Ammon's horn (tissue), 1 donor: ENCODE measurements at regions not wholly inside any gene's neighbourhood (a gene's known extent, or its start where the extent isn't known, plus 50 kb on each side); places are given as distances from the start of the nearest gene placed in this dataset.
A peak's percentile ranks its signal among the peaks of the same experiment; 100 is the strongest.
"Not testable (repeated sequence)": the region's sequence is repeated elsewhere in the genome, so short reads cannot be mapped to it uniquely, and the experiment has no call there.

ENCODE experiments used
- DNase-seq: peaks from one replicate; pipeline ENCODE4 v3.0.0-alpha.2; 2016; ENCODE audit warnings: low spot score

DNA sequence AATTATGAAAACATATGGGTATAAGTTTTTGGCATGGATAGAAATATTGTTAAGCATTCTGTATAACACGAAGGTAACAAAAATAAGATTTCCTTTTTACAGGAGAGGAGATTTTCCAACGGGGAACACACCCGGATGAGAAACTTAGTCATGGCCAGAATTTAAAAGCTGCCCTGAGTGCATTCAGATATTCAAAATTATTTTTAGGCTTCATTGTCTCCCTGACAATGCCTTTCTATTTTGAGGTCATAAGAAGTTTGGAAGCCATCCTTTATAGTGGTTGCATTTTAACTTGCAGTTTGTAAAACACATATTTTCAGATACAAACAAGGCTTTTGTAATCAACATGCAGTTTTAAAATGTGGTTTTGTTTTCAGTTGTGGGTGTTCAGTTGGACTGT is 357.5 kb upstream of the FAM47C start:
- no peak for DNase-seq

DNA sequence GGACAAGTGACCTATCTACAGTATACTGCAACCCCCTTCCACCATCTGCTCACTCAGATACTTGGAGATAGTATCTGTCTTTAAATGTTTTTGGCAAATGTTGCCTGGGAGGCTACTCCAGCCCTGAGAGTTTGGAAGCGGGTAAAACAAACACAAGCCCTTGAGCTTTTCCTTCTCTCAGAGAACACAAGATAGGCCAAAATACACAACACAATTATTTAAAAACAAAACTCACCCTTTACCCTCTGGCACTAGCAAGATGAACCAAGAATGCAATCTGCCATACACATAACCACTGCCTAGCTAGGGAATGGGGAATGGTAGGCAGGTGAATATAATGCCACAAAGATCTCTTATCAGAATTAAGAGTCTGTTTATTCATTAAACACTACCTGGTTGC is 324.7 kb upstream of the FAM47C start:
- no peak for DNase-seq

GRCh38 chrX:36684053-36684452 is 324.1 kb upstream of the FAM47C start:
- DNase-seq: peak; percentile 1

DNA sequence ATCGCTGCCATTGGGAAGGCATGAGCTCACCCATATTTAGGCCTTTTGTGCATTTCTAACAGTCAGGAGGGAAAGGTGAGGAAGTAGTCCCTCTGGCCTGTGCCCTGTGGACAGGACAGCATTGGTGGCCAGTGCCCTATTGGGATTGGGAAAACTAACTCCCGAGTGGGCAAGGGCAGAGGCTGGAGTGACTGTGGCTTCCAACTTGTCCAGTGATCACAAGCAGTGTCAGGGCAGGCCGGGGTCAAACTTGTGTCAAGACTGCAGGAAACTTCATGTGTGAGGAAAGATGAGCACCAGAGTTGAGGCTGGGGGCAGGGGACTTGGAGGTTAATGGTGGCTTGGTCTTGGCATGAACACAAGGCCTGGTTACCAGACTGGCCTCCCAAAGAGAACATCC is 286.2 kb upstream of the FAM47C start:
- DNase-seq: no peak

GRCh38 chrX:36753602-36754001 is 254.6 kb upstream of the FAM47C start:
- no peak for DNase-seq

- DNase-seq: no peak
Observed at GRCh38 chrX:36787752-36788151, 220.4 kb upstream of the FAM47C start.

DNA sequence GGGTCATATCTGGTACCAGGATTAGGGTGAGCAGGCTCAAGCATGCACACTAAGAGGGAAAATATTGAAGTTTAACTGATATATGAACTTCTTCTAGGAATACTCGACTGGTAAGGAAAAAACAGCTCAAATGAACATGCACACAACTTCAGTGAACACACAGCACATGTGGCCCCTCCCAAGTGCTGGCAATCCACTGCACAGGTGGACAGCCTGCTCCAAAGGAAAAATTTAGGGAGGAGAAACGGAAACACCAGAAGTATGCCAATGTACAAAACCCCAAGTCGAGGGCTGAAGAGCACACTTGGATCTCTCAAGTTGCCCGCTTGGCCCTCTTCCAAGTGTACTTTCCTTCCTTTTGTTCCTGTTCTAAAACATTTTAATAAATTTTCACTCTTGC is 205.0 kb upstream of the FAM47C start:
- no peak for DNase-seq

DNA sequence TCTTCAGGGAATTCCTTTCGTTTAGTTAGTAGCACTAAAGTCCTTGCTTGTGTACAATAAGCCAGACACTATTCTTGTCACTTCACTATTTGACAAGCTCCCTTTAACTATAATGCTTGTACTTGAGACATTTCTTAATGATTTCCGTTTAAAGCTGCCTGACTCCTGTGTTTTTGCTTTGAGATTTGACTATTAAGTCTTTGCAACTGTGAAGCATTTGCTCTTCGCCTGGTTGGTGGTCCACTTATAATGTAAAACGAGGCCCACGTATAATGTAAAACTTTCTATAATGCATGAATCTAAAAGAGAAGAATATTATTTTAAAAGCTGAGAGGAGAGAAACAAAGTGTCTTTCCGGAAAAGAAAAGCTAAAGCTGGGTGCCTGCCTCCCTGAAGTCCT is 204.1 kb upstream of the FAM47C start:
- no peak for DNase-seq

DNA sequence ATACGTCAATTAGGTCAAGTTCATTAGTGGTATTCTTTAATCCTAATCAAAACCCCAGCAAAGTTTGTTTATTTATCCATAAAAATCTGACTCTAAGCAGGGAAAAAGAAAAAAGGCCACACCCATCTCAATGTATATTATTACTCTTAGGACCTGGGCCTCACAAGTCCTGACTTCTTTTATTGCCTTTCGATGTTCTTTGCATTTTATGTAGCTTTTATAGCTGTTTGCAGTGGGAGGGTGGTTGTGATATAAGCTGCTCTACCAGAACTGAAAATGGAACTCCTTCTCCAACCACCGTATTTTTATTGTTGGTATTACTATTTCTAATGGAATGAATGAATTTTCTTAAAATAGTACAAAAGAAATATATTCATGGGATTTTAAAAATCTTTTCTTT is 163.3 kb upstream of the FAM47C start:
- no peak for DNase-seq

DNA sequence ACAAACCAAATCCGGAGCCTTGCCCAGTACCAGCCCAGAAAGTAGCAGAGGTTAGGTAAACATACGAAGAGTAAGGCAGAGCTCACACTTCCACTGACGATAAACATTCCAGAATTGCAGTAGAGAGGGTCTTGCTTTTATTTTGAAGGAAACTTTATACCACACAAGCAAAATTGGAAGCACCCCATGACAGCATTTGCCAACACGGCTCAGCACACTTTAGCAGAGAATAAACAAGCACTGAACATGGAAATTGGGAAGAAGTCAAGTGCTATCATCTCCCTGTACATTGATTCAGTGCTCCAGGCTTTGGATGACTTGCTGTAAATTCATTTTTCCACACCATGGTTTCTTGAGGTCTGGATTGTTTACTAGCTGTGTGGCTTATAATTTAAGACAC is 160.7 kb upstream of the FAM47C start:
- no peak for DNase-seq

DNA sequence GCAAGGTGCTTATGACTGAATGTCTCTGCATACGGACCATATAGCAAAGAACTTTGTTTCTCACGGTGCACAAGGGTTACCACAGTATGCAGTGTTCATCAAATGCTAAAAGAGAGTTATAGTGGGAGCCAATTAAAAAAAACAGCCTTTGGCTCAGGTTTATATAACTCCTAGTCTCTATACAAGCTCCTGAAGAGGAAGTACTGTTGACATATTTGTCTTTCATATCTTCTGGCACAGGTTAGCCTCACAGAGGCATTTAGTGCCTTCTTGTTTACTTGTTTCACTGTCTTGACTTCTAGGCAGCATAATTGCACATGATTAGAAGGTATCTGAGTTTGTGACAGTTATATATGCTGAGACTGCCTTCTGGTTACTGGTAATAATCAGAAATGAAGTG is 158.8 kb upstream of the FAM47C start:
- no peak for DNase-seq

DNA sequence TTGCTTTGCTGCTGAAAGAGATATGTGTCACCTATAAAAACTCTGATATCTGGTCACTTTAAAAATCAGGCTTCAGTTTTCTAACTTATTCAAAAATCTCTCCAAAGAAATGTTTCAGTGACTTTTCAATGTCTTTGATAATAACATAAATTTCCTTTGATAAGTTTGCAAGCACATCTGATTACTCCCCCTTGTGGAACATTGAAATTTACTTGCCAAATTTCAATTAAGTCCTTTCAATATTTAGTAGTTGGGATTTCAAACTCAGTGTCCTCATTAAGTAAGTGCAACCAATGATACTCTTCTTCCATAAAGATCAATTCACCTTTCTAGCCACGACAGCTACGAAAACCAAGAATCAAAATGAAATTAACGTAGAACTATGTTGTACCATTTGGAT is 151.3 kb upstream of the FAM47C start:
- DNase-seq: no peak

DNA sequence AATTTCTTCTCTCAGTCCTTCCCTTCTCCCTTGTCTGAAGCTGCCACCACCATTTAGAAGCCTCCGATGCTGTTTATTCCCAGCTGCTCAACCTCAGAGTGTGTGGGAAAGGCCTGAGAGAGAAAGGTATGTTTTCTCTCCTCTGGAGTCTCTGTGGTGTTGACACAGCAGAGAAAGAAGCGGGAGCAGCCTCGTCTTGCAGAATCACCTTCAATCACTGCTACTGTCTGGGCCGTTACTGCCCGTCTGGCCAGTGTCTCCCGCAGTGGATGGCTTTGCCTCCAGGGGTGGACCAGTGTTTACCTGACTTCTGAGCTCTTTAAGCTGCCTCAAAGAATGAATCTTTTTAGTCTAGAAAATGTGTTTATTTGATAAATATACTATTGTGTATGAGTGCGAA is 148.9 kb upstream of the FAM47C start:
- DNase-seq: no peak

- DNase-seq: peak; percentile 7
Observed at GRCh38 chrX:36861601-36862000, 146.6 kb upstream of the FAM47C start.

DNA sequence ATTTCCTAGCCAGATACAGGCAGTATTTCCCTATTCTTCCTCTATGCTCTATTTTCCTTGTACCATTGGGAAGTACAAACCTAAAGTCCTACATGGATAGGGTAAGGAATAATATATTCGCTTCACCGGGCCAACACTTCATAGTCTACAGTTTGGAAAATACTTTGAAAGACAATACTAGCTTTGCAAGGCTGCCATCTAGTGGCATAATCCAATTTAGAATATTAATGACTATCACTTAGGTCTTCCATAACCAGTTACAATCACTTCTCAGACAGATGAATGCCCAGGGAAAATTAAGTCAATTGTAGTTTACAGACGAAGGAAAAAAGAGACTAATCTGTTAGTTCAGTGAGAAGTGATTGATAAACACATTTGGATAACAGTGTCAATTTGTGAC is 141.0 kb upstream of the FAM47C start:
- peak; percentile 35 for DNase-seq

GRCh38 chrX:36868592-36868991 is 139.6 kb upstream of the FAM47C start:
- no peak for DNase-seq

GRCh38 chrX:36869457-36869856 is 138.7 kb upstream of the FAM47C start:
- DNase-seq: no peak

GRCh38 chrX:36897690-36898089 is 110.5 kb upstream of the FAM47C start:
- DNase-seq: no peak

DNA sequence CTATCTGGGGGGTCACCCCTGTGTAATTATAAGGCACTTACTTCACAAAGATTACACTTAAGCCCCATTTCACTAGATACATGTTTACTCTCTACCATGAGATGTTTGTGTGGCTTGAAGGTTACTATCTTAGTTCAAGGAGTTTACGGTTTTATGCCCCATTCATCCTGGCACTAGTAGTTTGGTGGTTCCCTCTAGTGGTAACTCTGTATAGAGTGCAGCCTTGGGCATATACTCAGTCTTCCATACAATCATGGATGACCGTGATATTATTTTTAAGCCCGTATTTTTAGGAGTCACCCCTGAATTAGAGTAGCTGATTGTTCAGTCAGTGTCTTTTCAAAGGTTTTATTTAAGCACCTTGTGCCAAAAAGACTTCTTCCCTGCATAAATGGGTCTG is 109.9 kb upstream of the FAM47C start:
- DNase-seq: no peak

GRCh38 chrX:36904561-36904960 is 103.6 kb upstream of the FAM47C start:
- not testable (repeated sequence) for DNase-seq

GRCh38 chrX:36908801-36909675 is 99.1 kb upstream of the FAM47C start:
- peak; percentile 5 for DNase-seq

DNA sequence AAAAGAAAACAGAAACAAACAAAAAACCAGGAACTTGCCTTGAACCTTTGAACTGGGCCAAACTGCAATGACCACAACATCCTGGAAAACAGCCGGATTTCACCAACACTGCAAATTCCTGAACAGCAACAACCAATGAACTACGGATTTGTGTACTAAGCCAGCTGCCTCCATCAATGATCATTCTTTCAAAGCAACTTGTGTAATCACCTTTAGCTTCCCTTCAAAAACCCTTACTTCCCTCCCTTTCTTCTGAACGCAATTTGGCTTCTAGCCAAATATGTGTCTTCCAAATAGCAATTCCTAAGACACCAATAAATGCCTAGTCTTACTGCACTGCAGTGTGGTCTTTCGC is 98.5 kb upstream of the FAM47C start:
- DNase-seq: no peak

- DNase-seq: no peak
Observed at GRCh38 chrX:36913551-36913950, 94.6 kb upstream of the FAM47C start.

GRCh38 chrX:36916941-36917340 is 91.2 kb upstream of the FAM47C start:
- no peak for DNase-seq
